LNCaP clone FGC (cell line): ENCODE measurements at regions not wholly inside any gene's neighbourhood (a gene's known extent, or its start where the extent isn't known, plus 50 kb on each side); places are given as distances from the start of the nearest gene placed in this dataset.
"Not testable (repeated sequence)": the region's sequence is repeated elsewhere in the genome, so short reads cannot be mapped to it uniquely, and the experiment has no call there.

Experiments
- DNase-seq: peaks from one replicate; pipeline ENCODE4 v3.0.0-alpha.2; 2011; ENCODE audit warnings: low read depth
- H3K4me3 ChIP-seq: 2 replicates; pipeline ENCODE4 v1.5.1; 2011; ENCODE audit warnings: mild to moderate bottlenecking, low read depth, low read length, control low read depth
- CTCF ChIP-seq: IDR thresholded peaks from 2 replicates; pipeline ENCODE4 v1.5.1; 2012; ENCODE audit warnings: mild to moderate bottlenecking; ENCODE audit not compliant: control insufficient read depth, insufficient read depth; ENCODE audit errors: extremely low read depth

GRCh38 chrX:482702-483203 lies 96.0 kb upstream of the PPP2R3B start:
- TF ChIP-seq CTCF = no peak
- no peak for DNase-seq
- no peak overlapping the region for H3K4me3 ChIP-seq

- H3K4me3 ChIP-seq = no peak overlapping the region
- TF ChIP-seq CTCF = no peak
- no peak for DNase-seq
These were observed 98.7 kb upstream of the PPP2R3B start for GRCh38 chrX:485368-485767.

DNA sequence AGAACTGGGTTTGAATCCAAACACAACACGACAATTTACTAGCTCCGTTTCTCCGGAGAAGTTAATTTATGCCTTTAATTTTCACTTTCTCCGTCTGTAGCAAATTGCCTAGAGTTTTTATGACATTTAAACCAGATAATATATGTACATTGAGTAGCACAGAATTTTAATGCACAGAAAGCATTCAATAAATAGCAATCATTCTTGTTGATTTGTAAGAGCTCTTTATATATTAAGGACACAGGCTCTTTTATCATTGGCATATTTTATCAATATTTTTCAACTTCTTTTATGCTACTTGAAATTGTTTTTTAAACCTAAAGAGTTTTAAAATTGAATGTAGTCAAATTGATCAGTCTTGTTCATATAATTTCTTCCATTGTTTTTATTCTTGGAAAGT lies 99.6 kb upstream of the PPP2R3B start:
- TF ChIP-seq CTCF = no peak
- H3K4me3 ChIP-seq = no peak overlapping the region
- no peak for DNase-seq

DNA sequence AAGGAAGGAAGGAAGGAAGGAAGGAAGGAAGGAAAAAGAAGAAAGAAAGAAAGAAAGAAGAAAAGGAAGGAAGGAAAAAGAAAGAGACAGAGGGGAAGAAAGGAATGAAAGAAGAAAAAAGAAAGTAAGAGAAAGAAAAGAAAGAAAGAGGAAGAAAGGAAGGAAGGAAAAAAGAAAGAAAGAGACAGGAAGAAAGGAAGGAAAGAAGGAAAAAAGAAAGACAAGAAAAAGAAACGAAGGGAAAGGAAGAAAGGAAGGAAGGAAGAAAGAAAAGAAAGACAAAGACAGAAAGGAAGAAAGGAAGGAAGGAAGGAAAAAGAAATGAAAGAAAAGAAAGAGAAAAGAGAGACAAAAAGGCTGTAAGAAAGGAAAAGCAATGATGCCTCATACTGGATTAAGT lies 101.1 kb upstream of the PPP2R3B start:
- no peak overlapping the region for H3K4me3 ChIP-seq
- no peak for DNase-seq
- TF ChIP-seq CTCF = no peak

DNA sequence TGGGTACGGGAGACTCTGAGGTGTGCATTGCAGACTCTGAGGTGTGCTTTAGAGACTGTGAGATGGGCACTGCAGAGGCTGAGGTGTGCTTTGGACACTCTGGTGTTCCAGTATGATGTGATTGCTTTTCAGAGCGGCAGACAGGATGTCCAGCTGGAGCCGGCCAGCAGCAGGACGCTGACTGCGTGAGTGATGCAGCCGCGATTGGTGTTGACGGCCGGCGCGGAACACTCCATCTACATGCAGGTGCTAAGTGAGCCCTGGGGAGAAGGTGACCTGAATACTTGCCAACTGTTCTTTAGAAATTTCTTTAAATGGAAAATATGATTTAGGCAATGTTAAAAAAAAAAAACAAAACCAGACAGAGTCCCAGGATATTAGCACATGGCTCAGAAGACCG lies 103.1 kb upstream of the PPP2R3B start:
- no peak for TF ChIP-seq CTCF
- no peak overlapping the region for H3K4me3 ChIP-seq

GRCh38 chrX:497186-498014 lies 110.7 kb upstream of the PPP2R3B start:
- no peak overlapping the region for H3K4me3 ChIP-seq
- DNase-seq = no peak
- TF ChIP-seq CTCF = no peak

More for the DNA sequence above, 103.1 kb upstream of the PPP2R3B start:
- no peak for DNase-seq

DNA sequence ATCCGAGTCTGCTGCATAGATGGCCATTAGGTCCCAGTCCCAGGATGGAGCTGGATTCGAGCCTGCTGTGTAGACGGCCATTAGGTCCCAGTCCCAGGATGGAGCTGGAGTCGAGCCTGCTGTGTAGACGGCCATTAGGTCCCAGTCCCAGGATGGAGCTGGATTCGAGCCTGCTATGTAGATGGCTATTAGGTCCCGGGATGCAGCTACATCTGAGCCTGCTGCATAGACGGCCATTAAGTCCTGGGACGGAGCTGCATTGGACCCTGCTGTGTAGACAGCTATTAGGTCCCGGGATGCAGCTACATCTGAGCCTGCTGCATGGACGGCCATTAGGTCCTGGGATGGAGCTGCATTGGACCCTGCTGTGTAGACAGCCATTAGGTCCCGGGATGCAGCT lies 112.2 kb upstream of the PPP2R3B start:
- DNase-seq, H3K4me3 ChIP-seq: not testable (repeated sequence)
